ENCODE measurements at regions not wholly inside any gene's neighbourhood (a gene's known extent, or its start where the extent isn't known, plus 50 kb on each side); places are given as distances from the start of the nearest gene placed in this dataset.

- Histone ChIP-seq H3K27me3 (ENCODE audit: low read depth) (no peaks in the 10 kb centered on the region), H3K9me3 (no peaks in the 10 kb centered on the region), H3K27ac (no peak overlapping the region), H3K4me1 (no peaks in the 10 kb centered on the region), H3K36me3 (no peaks in the 10 kb centered on the region), H3K4me3 (no peak overlapping the region)
- TF ChIP-seq, protein P1, sequence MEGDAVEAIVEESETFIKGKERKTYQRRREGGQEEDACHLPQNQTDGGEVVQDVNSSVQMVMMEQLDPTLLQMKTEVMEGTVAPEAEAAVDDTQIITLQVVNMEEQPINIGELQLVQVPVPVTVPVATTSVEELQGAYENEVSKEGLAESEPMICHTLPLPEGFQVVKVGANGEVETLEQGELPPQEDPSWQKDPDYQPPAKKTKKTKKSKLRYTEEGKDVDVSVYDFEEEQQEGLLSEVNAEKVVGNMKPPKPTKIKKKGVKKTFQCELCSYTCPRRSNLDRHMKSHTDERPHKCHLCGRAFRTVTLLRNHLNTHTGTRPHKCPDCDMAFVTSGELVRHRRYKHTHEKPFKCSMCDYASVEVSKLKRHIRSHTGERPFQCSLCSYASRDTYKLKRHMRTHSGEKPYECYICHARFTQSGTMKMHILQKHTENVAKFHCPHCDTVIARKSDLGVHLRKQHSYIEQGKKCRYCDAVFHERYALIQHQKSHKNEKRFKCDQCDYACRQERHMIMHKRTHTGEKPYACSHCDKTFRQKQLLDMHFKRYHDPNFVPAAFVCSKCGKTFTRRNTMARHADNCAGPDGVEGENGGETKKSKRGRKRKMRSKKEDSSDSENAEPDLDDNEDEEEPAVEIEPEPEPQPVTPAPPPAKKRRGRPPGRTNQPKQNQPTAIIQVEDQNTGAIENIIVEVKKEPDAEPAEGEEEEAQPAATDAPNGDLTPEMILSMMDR (IDR thresholded peaks at IDR 0.05): no peak
- DNase-seq: no peak
- intact Hi-C loops (cut with DNase I): no loop called here
- no peak for ATAC-seq
Observed at GRCh38 chr16:35187665-35188225, 1728.3 kb downstream of the TP53TG3F start.

GRCh38 chr16:35188288-35189155, 1729.1 kb downstream of the TP53TG3F start:
- no peaks in the 10 kb centered on the region for H3K9me3 ChIP-seq

DNA sequence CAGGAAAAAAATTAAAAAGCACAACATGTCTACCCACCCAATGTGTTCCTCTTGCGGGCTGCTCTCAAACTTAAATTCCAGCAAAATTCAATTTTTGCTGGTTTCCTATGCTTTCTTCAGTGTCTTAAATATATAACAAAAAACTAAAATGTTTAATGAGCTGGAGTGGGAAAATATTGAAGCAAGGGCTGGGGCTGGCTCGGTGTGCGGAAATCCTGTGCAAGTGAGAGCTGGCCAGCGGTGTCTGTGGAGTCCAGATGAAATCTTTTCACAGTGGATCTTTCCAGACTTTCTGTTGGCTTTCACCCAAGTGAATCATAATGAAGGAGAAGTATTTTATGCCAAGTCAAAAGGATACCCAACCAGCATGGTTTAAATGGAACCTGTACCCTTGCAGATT, 1733.6 kb downstream of the TP53TG3F start:
- H3K27me3 ChIP-seq (ENCODE audit: low read depth): no peaks in the 10 kb centered on the region
- H3K27ac ChIP-seq: no peak overlapping the region
- no peaks in the 10 kb centered on the region for H3K36me3 ChIP-seq
- H3K4me3 ChIP-seq: no peak overlapping the region
- H3K9me3 ChIP-seq: no peaks in the 10 kb centered on the region
- DNase-seq (no peak), ATAC-seq (no peak)
- no peaks in the 10 kb centered on the region for H3K4me1 ChIP-seq
- TF ChIP-seq, protein P1 (IDR thresholded peaks at IDR 0.05): no peak
- intact Hi-C loops (cut with DNase I): no loop called here

More at GRCh38 chr16:35188288-35189155, 1729.1 kb downstream of the TP53TG3F start:
- H3K36me3 ChIP-seq: no peaks in the 10 kb centered on the region
- peak; percentile 34 for DNase-seq
- peak in 1 of 2 donors; percentile 52 for ATAC-seq
- H3K4me3 ChIP-seq: no peak overlapping the region
- H3K27ac ChIP-seq: no peak overlapping the region
- TF ChIP-seq, protein P1 (IDR thresholded peaks at IDR 0.05): no peak
- no peaks in the 10 kb centered on the region for H3K27me3 ChIP-seq (ENCODE audit: low read depth)
- no peaks in the 10 kb centered on the region for H3K4me1 ChIP-seq
- intact Hi-C loops (cut with DNase I): no loop called here

DNA sequence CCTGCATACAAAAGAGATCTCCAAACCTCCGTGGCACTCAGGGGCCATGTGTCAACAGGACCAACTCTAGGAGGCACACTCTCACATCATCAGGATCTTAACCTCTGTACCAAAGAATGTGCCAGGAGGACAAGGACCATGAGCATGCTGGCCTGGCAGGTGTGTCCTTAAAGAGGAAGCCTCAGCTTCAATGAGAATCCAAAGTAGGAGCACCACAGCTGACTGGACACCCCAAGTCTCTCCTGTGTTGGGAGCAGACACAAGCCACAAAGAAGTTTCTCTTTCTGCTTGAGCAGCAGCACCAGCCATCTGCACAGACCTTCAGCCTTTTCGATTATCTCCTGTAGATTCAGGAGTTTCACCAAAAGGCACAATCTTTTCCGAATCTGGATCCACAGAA, 1734.5 kb downstream of the TP53TG3F start:
- no peak overlapping the region for H3K4me3 ChIP-seq
- no peak for ATAC-seq
- no peaks in the 10 kb centered on the region for H3K4me1 ChIP-seq
- H3K9me3 ChIP-seq: no peaks in the 10 kb centered on the region
- H3K27me3 ChIP-seq (ENCODE audit: low read depth): no peaks in the 10 kb centered on the region
- no peaks in the 10 kb centered on the region for H3K36me3 ChIP-seq
- intact Hi-C loops (cut with DNase I): no loop called here
- DNase-seq: no peak
- TF ChIP-seq, protein P1 (IDR thresholded peaks at IDR 0.05): no peak
- no peak overlapping the region for H3K27ac ChIP-seq

DNA sequence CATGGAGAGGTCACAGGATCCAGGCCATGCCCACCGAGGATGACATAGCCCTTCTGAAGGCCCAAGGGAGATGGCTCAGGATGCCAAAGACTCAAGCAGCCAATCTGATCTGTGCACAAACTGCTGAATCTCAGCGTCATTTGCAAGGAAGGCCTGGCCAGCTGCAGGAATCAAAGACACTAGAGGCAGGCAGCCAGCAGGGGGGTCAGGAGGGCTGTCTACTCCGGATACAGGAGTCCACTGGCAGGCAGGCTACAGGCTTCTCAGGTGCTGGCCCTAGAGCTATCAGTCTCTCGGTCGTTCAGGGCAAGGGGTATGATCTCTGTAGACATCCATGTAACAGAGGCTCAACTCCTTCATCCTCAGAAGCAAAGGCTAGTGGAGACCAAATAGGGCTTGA, 1735.3 kb downstream of the TP53TG3F start:
- ATAC-seq: no peak
- TF ChIP-seq, protein P1 (IDR thresholded peaks at IDR 0.05): no peak
- H3K4me3 ChIP-seq: no peak overlapping the region
- H3K27me3 ChIP-seq (ENCODE audit: low read depth): no peaks in the 10 kb centered on the region
- DNase-seq: peak; percentile 22
- no peaks in the 10 kb centered on the region for H3K36me3 ChIP-seq
- intact Hi-C loops (cut with DNase I): no loop called here
- H3K9me3 ChIP-seq: no peaks in the 10 kb centered on the region
- no peaks in the 10 kb centered on the region for H3K4me1 ChIP-seq
- no peak overlapping the region for H3K27ac ChIP-seq

Data from lower lobe of right lung (tissue), 2 donors.